A673 (cell line): ENCODE measurements at regions not wholly inside any gene's neighbourhood (a gene's known extent, or its start where the extent isn't known, plus 50 kb on each side); places are given as distances from the start of the nearest gene placed in this dataset.

Experiments used
- EZH2 ChIP-seq: fragments of 200-600 bp; sonication (generic); IDR thresholded peaks from 2 replicates; pipeline ENCODE4 v1.6.1; 2017; ENCODE audit warnings: borderline replicate concordance, low read depth, mild to moderate bottlenecking, mixed read lengths, antibody characterized with exemption, low read length; ENCODE audit not compliant: poor library complexity, severe bottlenecking
- TF ChIP-seq, protein P1 (sequence below): fragments of 300-800, 200-600 bp; sonication (generic); conservative IDR thresholded peaks from 2 replicates; pipeline ENCODE4 v1.5.1; 2017; ENCODE audit warnings: low read depth, mild to moderate bottlenecking, antibody characterized with exemption, low read length, moderate library complexity, mixed read lengths

DNA sequence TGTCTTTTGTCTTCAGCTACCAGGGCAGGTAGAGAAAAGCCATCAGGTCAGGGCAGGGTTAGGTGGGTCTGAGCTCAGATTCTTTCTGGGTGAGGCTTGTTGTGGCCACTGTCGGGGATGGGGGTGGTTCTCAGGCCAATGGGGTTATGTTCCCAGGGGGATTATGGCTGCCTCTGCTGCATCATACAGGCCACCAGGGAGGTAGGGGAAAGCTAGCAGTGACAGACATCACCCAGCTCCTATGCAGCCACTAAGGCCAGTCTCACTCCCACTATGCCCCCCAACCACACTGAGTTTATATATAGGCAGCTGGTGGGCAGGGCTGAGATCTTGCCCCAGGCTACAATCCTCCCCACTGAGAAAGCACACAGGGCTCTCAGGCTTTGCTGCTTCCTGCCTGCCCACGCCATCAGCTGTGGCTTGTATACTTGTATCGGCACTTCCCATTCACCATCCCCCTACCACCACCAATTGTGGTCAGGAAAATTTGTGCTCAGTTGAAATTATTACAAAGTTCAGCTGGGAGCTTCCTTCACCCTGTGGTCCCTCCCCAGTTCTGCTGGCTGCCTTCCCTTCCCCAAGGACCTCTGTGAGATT is 72.6 kb upstream of the PTPN13 start:
- TF ChIP-seq, protein P1, sequence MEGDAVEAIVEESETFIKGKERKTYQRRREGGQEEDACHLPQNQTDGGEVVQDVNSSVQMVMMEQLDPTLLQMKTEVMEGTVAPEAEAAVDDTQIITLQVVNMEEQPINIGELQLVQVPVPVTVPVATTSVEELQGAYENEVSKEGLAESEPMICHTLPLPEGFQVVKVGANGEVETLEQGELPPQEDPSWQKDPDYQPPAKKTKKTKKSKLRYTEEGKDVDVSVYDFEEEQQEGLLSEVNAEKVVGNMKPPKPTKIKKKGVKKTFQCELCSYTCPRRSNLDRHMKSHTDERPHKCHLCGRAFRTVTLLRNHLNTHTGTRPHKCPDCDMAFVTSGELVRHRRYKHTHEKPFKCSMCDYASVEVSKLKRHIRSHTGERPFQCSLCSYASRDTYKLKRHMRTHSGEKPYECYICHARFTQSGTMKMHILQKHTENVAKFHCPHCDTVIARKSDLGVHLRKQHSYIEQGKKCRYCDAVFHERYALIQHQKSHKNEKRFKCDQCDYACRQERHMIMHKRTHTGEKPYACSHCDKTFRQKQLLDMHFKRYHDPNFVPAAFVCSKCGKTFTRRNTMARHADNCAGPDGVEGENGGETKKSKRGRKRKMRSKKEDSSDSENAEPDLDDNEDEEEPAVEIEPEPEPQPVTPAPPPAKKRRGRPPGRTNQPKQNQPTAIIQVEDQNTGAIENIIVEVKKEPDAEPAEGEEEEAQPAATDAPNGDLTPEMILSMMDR = no peak
- TF ChIP-seq EZH2 = no peak
